ENCODE measurements at regions not wholly inside any gene's neighbourhood (a gene's known extent, or its start where the extent isn't known, plus 50 kb on each side); places are given as distances from the start of the nearest gene placed in this dataset.

GRCh38 chr16:35370617-35371016 is 1911.2 kb downstream of the TP53TG3F start:
- no peak for DNase-seq (ENCODE audit: low read depth in 2 of 3, low spot score in 1 of 3)

GRCh38 chr16:35377142-35377541 is 1917.7 kb downstream of the TP53TG3F start:
- DNase-seq (ENCODE audit: low read depth in 2 of 3, low spot score in 1 of 3): no peak

GRCh38 chr16:35386619-35387018 is 1927.2 kb downstream of the TP53TG3F start:
- no peak for DNase-seq (ENCODE audit: low read depth in 2 of 3, low spot score in 1 of 3)

GRCh38 chr16:35391328-35391727 is 1931.9 kb downstream of the TP53TG3F start:
- DNase-seq (ENCODE audit: low read depth in 2 of 3, low spot score in 1 of 3): peak; percentile 4 to 14 (median 7)

GRCh38 chr16:35398180-35398579 is 1938.8 kb downstream of the TP53TG3F start:
- no peak for DNase-seq (ENCODE audit: low read depth in 2 of 3, low spot score in 1 of 3)

GRCh38 chr16:35399133-35399532 is 1939.7 kb downstream of the TP53TG3F start:
- DNase-seq (ENCODE audit: low read depth in 2 of 3, low spot score in 1 of 3): no peak

DNA sequence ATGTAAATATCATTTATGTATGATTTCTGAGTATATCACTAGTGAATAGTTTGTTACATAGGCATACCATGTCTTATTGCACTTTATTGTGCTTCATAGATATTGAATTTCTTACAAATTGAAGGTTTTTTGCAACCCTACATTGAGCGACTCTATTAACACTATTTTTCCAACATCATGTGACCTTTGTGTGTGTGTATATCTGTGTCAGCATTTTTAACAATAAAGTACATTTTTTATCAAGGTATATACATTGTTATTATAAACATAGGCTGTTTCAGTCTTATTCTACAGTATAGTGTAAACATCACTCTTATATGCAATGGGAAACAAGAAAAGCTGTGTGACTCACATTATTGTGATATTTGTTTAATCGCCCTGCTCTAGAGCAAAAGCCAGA is 1944.9 kb downstream of the TP53TG3F start:
- no peak for DNase-seq (ENCODE audit: low read depth in 2 of 3, low spot score in 1 of 3)

DNA sequence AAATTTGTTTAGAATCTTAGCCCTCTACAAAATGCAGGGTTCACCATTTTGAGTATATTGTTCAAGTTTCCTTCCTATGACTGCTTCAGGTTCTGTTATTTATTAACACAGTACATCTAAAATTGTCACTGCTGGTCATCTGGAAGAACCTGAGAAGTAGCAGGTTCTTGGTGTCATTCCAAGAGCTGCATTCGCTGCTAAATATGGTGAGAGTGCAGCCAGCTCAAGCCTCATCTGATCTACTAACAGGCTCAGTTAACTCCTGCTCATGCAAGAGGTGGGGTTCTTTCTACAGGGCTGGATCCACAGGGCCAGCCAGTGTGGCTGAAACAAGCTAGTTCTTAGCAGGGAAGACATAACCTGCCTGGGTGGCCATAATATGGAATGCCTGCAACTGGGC is 1946.1 kb downstream of the TP53TG3F start:
- DNase-seq (ENCODE audit: low read depth in 2 of 3, low spot score in 1 of 3): no peak

DNA sequence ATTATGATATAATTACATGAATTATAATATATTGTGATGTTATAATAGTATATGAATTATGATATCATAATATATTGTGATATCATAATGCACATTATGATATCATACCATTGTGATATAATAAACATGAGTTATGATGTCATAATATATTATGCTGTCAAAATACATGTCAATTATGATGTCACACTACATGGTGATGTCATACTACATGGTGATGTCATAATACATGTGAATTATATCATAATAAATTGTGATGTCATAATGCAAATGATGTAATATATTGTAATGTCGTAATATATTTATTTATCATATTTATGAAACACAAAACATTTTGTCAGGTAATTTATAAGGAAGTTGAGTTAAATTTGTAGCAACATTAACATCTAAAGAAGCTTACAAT is 1950.1 kb downstream of the TP53TG3F start:
- no peak for DNase-seq (ENCODE audit: low read depth in 2 of 3, low spot score in 1 of 3)

DNA sequence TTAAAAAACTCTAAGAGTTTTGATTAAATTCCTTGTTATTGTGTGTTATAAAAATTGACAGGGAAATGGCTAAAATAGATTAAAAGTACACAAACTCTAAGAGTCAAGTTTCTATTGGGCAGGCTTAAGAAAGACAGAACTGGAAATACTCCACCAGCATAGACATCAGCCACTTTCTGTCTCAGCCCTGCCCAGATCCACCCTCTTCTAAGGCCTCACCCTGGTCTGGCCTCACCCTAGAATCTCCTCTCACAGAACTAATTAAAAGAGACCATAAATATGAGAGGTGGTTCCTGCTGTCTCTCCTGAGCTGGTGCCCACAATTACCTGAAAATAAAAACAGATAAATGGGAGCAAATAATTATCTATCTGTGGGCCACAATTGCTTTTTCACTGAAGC is 1951.0 kb downstream of the TP53TG3F start:
- DNase-seq (ENCODE audit: low read depth in 2 of 3, low spot score in 1 of 3): no peak

GRCh38 chr16:35411156-35411555 is 1951.7 kb downstream of the TP53TG3F start:
- DNase-seq (ENCODE audit: low read depth in 2 of 3, low spot score in 1 of 3): no peak

DNA sequence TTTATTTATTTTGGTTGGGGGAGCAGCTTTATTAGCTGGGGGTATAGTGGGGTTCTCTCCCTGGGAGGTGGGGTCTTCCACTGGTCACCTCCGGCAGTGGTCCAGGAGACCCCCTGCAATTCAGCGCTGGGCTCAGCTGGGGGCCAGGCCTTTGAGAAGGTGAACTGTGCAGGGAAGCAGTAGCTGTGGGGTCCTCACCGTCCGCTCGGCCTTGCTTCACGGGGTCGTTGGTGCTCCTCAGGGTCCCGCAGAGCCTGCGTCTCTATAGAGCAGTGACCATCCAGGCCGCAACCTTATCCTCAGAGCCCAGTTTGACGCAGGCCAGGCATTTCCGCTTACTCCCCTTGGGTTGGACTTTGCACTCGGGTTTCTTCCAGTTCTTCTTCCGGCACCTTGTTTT is 1954.7 kb downstream of the TP53TG3F start:
- no peak for DNase-seq (ENCODE audit: low read depth in 2 of 3, low spot score in 1 of 3)

GRCh38 chr16:35414563-35414962 is 1955.2 kb downstream of the TP53TG3F start:
- DNase-seq (ENCODE audit: low read depth in 2 of 3, low spot score in 1 of 3): no peak

GRCh38 chr16:35425270-35425669 is 1965.9 kb downstream of the TP53TG3F start:
- DNase-seq (ENCODE audit: low read depth in 2 of 3, low spot score in 1 of 3): no peak

DNA sequence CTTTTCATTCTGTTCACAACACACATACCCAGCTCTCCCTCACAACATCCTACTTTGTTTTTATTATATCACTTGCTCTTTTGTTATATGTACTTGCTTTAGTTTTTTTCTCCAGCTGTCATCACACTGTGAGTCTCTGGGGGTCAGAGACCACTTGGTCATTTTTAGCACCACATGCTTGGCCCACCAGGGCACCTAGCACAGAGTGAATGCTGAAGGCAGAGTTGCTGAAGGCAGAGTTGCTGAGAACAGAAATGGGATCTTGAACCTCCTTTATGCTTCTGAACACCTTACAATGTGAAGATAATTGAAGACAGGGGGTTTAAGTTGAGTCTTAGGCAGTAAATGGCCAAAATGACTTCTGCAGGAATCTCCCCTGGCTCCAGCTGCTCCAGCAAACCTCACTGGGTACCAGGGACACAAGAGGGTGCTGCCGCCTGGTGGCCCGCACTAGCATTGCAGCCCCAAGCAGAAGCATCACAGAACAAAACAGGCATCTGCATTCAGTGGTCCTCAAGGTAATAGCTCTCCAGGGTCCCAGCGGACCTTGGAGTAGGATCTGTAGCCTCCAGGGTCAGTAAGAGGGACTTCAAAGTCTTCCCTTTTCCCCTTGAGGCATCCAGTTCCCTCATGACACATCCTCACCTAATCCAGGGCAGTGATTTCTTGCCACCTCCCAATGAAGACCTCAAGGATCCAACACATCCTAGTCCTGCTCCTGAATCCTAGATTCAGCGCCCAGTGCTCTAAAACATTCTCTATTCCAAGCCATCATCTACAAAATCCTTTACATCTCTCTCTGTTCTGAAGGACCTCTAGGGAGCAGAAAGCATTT is 1972.6 kb downstream of the TP53TG3F start:
- DNase-seq (ENCODE audit: low read depth in 2 of 3, low spot score in 1 of 3): no peak

- DNase-seq (ENCODE audit: low read depth in 2 of 3, low spot score in 1 of 3): no peak
Observed at GRCh38 chr16:35440875-35441274, 1981.5 kb downstream of the TP53TG3F start.

DNA sequence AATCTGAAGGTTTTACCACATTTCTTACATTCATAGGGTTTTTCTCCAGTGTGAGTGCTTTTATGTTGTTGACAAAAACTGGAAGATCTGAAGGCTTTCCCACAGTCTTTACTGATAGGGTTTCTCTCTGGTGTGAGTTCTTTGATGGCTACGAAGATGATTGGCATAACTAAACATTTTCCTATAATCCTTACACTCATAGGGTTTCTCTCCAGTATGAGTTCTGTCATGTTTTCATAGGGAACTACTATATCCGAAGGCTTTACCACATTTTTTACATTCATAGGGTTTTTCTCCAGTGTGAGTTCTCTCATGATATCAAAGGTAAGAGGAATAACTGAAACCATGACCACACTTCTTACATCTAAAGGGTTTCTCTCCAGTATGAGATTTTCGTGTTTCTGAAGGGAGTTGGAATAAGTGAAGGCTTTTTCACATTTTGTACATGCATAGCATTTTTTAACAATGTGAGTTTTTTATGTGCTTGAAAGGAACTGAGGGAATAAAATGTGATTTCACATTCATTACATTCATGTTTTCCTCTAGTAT is 1987.7 kb downstream of the TP53TG3F start:
- DNase-seq (ENCODE audit: low read depth in 2 of 3, low spot score in 1 of 3): no peak

DNA sequence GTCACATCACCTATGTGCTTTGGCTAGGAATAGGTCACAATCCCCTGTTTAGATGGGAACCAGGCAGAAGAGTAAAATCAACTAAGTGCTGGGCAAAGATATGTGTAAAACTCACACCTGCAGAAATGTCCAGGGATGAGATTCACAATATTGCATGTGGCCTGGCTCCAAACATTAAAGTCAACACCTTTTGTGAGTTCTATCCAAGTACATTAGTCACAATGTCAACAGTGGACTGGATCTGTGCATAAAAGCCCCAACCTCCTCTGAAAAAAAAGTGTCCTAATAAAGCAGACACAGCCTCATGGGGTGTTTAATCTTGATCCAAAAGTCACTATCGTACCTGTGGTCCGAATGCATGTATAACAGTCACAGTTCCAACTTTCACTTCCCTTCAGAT is 1990.3 kb downstream of the TP53TG3F start:
- DNase-seq (ENCODE audit: low read depth in 2 of 3, low spot score in 1 of 3): no peak

DNA sequence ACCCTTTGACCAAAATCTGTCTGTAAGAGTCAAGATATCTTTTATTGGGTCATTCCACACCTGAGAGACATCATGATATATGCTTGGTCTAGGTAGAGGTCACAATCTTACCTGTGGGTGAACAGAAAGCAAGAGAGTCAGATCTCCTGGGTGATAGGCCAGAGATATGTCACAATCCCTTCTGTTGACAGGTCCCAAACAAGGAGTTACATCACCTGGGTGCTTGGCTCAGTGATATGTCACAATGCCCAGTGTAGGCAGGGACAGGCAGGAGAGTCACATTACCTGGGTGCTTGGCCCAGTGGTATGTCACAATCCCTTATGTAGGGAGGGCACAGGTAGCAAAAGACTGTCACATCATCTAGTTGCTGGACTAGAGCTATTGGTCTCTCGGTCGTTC is 1991.2 kb downstream of the TP53TG3F start:
- no peak for DNase-seq (ENCODE audit: low read depth in 2 of 3, low spot score in 1 of 3)

DNA sequence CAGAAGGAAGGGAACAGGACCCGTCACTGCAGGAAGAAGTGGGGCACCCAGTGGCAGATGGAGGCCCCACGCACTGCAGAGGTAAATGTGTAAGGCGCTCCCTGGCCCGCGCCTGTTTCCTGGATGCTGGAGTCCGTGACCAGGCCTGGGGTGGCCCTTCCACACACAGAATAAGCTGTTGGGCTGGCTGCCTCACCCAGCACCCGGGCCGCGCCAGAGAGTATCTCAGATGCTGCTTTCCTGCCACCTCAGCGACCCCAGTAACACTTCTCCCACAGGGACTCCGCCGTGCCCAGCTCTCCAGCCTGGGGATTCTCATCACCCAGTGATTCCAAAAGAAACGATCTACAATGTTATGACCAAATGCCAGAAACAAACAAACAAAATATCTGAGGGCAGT is 1993.1 kb downstream of the TP53TG3F start:
- no peak for DNase-seq (ENCODE audit: low read depth in 2 of 3, low spot score in 1 of 3)

- no peak for DNase-seq (ENCODE audit: low read depth in 2 of 3, low spot score in 1 of 3)
Observed at GRCh38 chr16:35463358-35463757, 2003.9 kb downstream of the TP53TG3F start.

DNA sequence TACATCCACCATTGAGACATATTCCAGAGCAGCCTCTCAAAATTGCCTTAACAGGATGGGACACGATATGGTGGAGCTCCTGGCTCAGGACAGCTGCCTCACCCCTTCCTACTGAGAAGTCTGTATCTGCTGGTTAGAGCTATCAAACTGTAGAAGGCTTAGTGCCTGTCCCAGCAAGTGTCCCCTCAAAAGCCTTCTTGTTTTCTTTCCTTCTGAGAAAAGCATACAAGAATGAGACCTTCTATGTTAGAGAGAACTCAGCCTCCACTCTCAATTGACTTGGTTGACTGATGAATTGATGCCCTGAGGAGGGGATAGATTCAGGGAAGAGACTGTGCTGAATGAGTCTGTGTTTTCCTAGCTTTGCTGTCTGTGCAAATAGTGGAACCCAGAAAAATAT is 2020.9 kb downstream of the TP53TG3F start:
- DNase-seq (ENCODE audit: low read depth in 2 of 3, low spot score in 1 of 3): no peak

DNA sequence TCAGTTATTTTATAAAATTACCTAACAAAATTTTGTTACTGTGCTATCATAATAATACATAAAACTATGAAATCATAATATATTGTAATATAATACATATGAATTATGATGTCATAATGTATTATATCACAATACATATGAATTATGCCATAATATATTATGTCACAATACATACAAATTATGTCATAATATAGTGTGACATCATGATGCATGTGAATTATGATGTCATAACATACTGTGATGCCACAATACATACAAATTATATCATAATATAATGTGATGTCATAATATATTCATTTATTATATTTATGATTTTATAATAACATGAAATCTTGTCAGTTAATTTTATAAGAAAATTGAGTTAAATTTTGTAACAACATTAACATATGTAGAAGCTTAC is 2021.6 kb downstream of the TP53TG3F start:
- DNase-seq (ENCODE audit: low read depth in 2 of 3, low spot score in 1 of 3): no peak

Measured in stimulated activated CD4-positive, alpha-beta T cell treated with anti-CD3 and anti-CD28 coated beads, Interleukin-12 subunit alpha, Interleukin-12 subunit beta, amount 100 ng/mL, for 48 hours (primary cell).